ENCODE measurements at regions not wholly inside any gene's neighbourhood (a gene's known extent, or its start where the extent isn't known, plus 50 kb on each side); places are given as distances from the start of the nearest gene placed in this dataset.

DNA sequence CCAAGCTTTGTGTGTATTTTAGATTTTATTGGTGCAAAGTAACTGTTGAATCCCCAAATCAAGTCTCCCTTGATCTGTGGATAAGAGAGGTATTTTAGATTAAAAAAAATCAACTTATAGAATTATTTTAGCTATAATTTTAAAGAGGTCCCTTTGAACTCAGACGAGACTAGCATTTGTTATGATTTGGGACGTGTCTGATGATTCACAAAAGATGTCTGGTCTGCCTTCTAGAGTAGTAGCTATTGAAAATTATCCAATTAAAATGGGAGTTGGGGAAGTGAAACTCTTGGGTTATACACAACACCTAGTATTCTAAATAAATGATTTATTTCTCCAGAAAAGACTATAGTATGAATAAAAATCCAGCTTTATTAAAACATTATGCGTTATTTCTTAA lies 227.9 kb upstream of the GRIA4 start:
- no peak overlapping the region for H3K27ac ChIP-seq (ENCODE audit: low read depth, low read length, poor library complexity, severe bottlenecking)
- peaks cover 46% of the 10 kb centered on the region for H3K27me3 ChIP-seq (replicated peaks; ENCODE audit: insufficient read depth, low read depth, low read length, poor library complexity)
- no peak overlapping the region for H3K4me3 ChIP-seq (ENCODE audit: low read depth, low read length, poor library complexity, severe bottlenecking)
- intact Hi-C loops (cut with micrococcal nuclease; ENCODE audit: unreplicated experiment): no loop called here
- DNase-seq (ENCODE audit: low spot score): no peak
- no peaks in the 10 kb centered on the region for H3K36me3 ChIP-seq (ENCODE audit: insufficient read depth, low read length, poor library complexity, severe bottlenecking)
- BruUV-seq (replicated peaks): no TSS peak
- TF ChIP-seq, protein P1, sequence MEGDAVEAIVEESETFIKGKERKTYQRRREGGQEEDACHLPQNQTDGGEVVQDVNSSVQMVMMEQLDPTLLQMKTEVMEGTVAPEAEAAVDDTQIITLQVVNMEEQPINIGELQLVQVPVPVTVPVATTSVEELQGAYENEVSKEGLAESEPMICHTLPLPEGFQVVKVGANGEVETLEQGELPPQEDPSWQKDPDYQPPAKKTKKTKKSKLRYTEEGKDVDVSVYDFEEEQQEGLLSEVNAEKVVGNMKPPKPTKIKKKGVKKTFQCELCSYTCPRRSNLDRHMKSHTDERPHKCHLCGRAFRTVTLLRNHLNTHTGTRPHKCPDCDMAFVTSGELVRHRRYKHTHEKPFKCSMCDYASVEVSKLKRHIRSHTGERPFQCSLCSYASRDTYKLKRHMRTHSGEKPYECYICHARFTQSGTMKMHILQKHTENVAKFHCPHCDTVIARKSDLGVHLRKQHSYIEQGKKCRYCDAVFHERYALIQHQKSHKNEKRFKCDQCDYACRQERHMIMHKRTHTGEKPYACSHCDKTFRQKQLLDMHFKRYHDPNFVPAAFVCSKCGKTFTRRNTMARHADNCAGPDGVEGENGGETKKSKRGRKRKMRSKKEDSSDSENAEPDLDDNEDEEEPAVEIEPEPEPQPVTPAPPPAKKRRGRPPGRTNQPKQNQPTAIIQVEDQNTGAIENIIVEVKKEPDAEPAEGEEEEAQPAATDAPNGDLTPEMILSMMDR (conservative IDR thresholded peaks at IDR 0.05; ENCODE audit: low read depth, low read length): no peak
- no peak for TF ChIP-seq EZH2 (IDR thresholded peaks at IDR 0.05; ENCODE audit: borderline replicate concordance, low read depth, low read length, poor library complexity, severe bottlenecking)
- no peaks in the 10 kb centered on the region for H3K9me3 ChIP-seq (ENCODE audit: low read depth, low read length, poor library complexity, severe bottlenecking)
- H3K4me1 ChIP-seq (ENCODE audit: insufficient read depth, low read length, poor library complexity, severe bottlenecking): peaks cover 9% of the 10 kb centered on the region
- CTCF ChIA-PET: no interaction called here
- POLR2A ChIA-PET (ENCODE audit: low non-redundant PET): no interaction called here

DNA sequence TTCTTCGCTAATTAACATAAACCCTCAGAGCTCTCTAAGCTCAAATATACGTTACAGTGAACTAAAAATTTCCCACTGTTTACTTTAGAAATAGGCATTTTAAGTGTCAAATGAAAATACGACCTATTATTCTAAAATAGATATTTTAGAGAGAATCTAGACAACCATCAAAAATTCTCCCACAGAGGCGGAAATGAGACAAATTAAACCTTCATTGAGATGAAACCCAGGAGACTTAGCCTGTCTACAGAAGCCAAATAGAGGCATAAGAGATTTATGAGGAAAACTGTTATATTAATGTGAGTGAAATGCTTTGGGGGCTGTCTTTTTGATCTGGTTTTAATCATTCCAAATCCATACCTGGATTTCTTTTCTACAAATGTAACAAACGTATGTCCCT lies 232.0 kb upstream of the GRIA4 start:
- Histone ChIP-seq H3K4me1 (ENCODE audit: insufficient read depth, low read length, poor library complexity, severe bottlenecking) (peaks cover 9% of the 10 kb centered on the region), H3K4me3 (ENCODE audit: low read depth, low read length, poor library complexity, severe bottlenecking) (no peak overlapping the region), H3K36me3 (ENCODE audit: insufficient read depth, low read length, poor library complexity, severe bottlenecking) (no peaks in the 10 kb centered on the region), H3K27me3 (replicated peaks; ENCODE audit: insufficient read depth, low read depth, low read length, poor library complexity) (peaks cover 35% of the 10 kb centered on the region), H3K27ac (ENCODE audit: low read depth, low read length, poor library complexity, severe bottlenecking) (no peak overlapping the region), H3K9me3 (ENCODE audit: low read depth, low read length, poor library complexity, severe bottlenecking) (peaks cover 5% of the 10 kb centered on the region)
- intact Hi-C loops (cut with micrococcal nuclease; ENCODE audit: unreplicated experiment): no loop called here
- no TSS peak for BruUV-seq (replicated peaks)
- DNase-seq (ENCODE audit: low spot score): peak; percentile 75
- POLR2A ChIA-PET (ENCODE audit: low non-redundant PET): no interaction called here
- TF ChIP-seq EZH2 (IDR thresholded peaks at IDR 0.05; ENCODE audit: borderline replicate concordance, low read depth, low read length, poor library complexity, severe bottlenecking): no peak
- TF ChIP-seq, protein P1 (conservative IDR thresholded peaks at IDR 0.05; ENCODE audit: low read depth, low read length): no peak
- CTCF ChIA-PET: no interaction called here

DNA sequence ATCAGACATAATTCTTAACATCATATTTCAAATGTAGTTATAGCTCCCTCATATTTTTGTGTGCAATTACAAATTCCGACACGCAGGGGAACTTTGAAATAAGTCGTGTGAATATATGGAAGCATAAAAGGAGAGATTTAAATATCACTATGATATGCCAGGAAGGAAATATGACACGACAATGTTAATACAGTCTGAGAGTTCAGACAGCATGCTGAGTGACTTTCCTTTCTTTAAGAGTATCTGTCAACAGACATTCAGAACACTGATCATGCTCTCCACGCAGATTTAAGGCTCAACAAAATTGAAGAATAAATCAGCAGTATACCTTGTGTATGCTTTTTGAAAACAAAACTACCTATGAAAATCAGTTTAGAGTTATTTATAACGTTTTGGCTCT lies 232.6 kb upstream of the CARD18 start:
- no TSS peak for BruUV-seq (replicated peaks)

More for the DNA sequence above, 232.6 kb upstream of the CARD18 start:
- intact Hi-C loops (cut with micrococcal nuclease; ENCODE audit: unreplicated experiment): no loop called here
- H3K9me3 ChIP-seq (ENCODE audit: low read depth, low read length, poor library complexity, severe bottlenecking): peaks cover 5% of the 10 kb centered on the region
- H3K27me3 ChIP-seq (replicated peaks; ENCODE audit: insufficient read depth, low read depth, low read length, poor library complexity): peaks cover 60% of the 10 kb centered on the region
- POLR2A ChIA-PET (ENCODE audit: low non-redundant PET): no interaction called here
- peak; percentile 27 for DNase-seq (ENCODE audit: low spot score)
- no peak overlapping the region for H3K27ac ChIP-seq (ENCODE audit: low read depth, low read length, poor library complexity, severe bottlenecking)
- H3K36me3 ChIP-seq (ENCODE audit: insufficient read depth, low read length, poor library complexity, severe bottlenecking): no peaks in the 10 kb centered on the region
- no peaks in the 10 kb centered on the region for H3K4me1 ChIP-seq (ENCODE audit: insufficient read depth, low read length, poor library complexity, severe bottlenecking)
- TF ChIP-seq, protein P1 (conservative IDR thresholded peaks at IDR 0.05; ENCODE audit: low read depth, low read length): no peak
- no peak for TF ChIP-seq EZH2 (IDR thresholded peaks at IDR 0.05; ENCODE audit: borderline replicate concordance, low read depth, low read length, poor library complexity, severe bottlenecking)
- no peak overlapping the region for H3K4me3 ChIP-seq (ENCODE audit: low read depth, low read length, poor library complexity, severe bottlenecking)
- CTCF ChIA-PET: no interaction called here

Measured in A673 (cell line).